H1 (cell line): ENCODE measurements at regions not wholly inside any gene's neighbourhood (a gene's known extent, or its start where the extent isn't known, plus 50 kb on each side); places are given as distances from the start of the nearest gene placed in this dataset.

Experiments
- CREB1 ChIP-seq: IDR thresholded peaks from 2 replicates; pipeline ENCODE4 v1.6.1; 2012; ENCODE audit warnings: inconsistent platforms
- RFX5 ChIP-seq: IDR thresholded peaks from 2 replicates; pipeline ENCODE4 v1.6.1; 2011; ENCODE audit warnings: low read depth, low read length, improper control_type of control experiment, borderline replicate concordance
- RXRA ChIP-seq: IDR thresholded peaks from 2 replicates; pipeline ENCODE4 v1.6.1; 2011; ENCODE audit warnings: low read depth, mild to moderate bottlenecking, low read length, moderate library complexity; ENCODE audit not compliant: insufficient read depth
- TAF7 ChIP-seq: optimal IDR thresholded peaks from 2 replicates; pipeline ENCODE3; 2011; ENCODE audit warnings: low read depth, mild to moderate bottlenecking, inconsistent platforms, low read length, moderate library complexity, borderline replicate concordance
- TCF12 ChIP-seq: IDR thresholded peaks from 2 replicates; pipeline ENCODE4 v1.6.1; 2011; ENCODE audit warnings: low read depth, mild to moderate bottlenecking, low read length

DNA sequence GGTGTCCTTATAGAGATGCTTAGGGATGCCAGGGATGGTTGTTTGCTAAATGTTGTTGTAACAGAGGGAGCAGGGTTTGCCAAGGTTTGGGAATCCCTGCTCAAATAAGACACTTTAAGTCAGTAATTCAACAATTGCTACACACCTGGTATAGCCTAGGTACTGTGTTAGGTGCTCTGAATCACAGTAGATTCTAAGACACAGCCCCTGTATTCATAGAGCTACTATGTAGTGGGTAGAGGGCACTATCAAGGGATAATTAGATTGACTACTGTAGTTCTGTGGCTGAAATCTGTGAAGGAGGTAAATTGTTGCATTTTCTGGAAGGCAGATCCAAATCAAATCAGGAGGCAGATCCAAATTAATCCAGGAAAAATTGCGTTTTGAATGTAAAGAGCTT is 149.2 kb downstream of the C12orf75 start (continued):
- TF ChIP-seq TAF7: no peak
- no peak for TF ChIP-seq TCF12
- TF ChIP-seq CREB1: no peak
- TF ChIP-seq RXRA: no peak
- no peak for TF ChIP-seq RFX5
- TF ChIP-seq, all 59 proteins: peak for 0
